AG09309 (cell line): ENCODE measurements at regions not wholly inside any gene's neighbourhood (a gene's known extent, or its start where the extent isn't known, plus 50 kb on each side); places are given as distances from the start of the nearest gene placed in this dataset.
"Not testable (repeated sequence)": the region's sequence is repeated elsewhere in the genome, so short reads cannot be mapped to it uniquely, and the experiment has no call there.

ENCODE experiments used
- DNase-seq: peaks from one replicate; pipeline ENCODE4 v3.0.0-alpha.2; 2010; ENCODE audit warnings: low read depth
- H3K4me3 ChIP-seq: 2 replicates; pipeline ENCODE4 v1.5.1; 2011; ENCODE audit warnings: mild to moderate bottlenecking, low read depth, low read length, moderate library complexity; ENCODE audit not compliant: control insufficient read depth
- TF ChIP-seq, protein P1 (sequence below): IDR thresholded peaks from 2 replicates; pipeline ENCODE4 v1.5.1; 2011; ENCODE audit warnings: mild to moderate bottlenecking, low read depth, low read length, inconsistent platforms; ENCODE audit not compliant: insufficient read depth, control insufficient read depth; ENCODE audit errors: missing control alignments

DNA sequence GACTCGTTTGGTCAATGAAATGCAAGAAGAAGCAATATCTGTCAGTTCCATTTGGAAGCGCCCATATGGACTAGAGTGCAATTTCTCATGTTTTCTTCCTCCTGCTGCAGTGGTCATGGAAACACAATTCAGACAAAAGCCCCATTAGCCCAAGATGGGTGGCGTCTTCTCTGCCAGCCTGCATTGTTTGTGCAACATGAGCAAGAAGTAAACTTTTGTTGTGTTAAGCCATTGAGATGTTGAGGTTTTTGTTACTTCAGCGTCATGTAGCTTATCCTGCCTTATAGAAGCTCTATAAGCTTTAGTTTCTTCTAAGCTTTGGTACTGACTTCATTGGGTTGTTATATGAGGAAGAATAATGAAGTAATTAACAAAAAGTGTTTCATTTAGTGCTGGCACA is 137.4 kb downstream of the NPIPB5 start:
- TF ChIP-seq, protein P1, sequence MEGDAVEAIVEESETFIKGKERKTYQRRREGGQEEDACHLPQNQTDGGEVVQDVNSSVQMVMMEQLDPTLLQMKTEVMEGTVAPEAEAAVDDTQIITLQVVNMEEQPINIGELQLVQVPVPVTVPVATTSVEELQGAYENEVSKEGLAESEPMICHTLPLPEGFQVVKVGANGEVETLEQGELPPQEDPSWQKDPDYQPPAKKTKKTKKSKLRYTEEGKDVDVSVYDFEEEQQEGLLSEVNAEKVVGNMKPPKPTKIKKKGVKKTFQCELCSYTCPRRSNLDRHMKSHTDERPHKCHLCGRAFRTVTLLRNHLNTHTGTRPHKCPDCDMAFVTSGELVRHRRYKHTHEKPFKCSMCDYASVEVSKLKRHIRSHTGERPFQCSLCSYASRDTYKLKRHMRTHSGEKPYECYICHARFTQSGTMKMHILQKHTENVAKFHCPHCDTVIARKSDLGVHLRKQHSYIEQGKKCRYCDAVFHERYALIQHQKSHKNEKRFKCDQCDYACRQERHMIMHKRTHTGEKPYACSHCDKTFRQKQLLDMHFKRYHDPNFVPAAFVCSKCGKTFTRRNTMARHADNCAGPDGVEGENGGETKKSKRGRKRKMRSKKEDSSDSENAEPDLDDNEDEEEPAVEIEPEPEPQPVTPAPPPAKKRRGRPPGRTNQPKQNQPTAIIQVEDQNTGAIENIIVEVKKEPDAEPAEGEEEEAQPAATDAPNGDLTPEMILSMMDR, result no peak
- DNase-seq, result no peak
- no peak overlapping the region for H3K4me3 ChIP-seq

GRCh38 chr16:22648941-22649340 is 138.2 kb downstream of the NPIPB5 start:
- TF ChIP-seq, protein P1, result no peak
- DNase-seq, result no peak
- no peak overlapping the region for H3K4me3 ChIP-seq

- not testable (repeated sequence) for DNase-seq, H3K4me3 ChIP-seq
Observed at GRCh38 chr16:22651111-22651817, 140.6 kb downstream of the NPIPB5 start.

GRCh38 chr16:22652463-22652845 is 141.8 kb downstream of the NPIPB5 start:
- no peak for DNase-seq
- TF ChIP-seq, protein P1, result no peak
- H3K4me3 ChIP-seq, result no peak overlapping the region

- TF ChIP-seq, protein P1, result no peak
- H3K4me3 ChIP-seq, result no peak overlapping the region
- no peak for DNase-seq
Observed at GRCh38 chr16:22653876-22654275, 143.2 kb downstream of the NPIPB5 start.

DNA sequence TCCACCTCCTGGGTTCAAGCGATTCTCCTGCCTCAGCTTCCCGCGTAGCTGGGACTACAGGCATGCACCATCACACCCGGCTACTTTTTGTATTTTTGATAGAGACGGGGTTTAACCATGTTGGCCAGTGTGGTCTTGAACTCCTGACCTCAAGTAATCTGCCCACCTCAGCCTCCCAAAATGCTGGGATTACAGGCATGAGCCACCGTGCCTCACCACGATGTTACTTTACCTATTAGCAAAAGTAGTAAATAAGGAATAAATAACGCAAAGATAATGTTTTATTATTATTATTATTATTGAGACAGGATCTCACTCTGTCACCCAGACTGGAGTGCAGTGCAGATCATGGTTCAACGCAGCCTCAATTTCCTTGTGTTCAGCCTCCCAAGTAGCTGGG is 145.9 kb downstream of the NPIPB5 start:
- DNase-seq, H3K4me3 ChIP-seq: not testable (repeated sequence)

DNA sequence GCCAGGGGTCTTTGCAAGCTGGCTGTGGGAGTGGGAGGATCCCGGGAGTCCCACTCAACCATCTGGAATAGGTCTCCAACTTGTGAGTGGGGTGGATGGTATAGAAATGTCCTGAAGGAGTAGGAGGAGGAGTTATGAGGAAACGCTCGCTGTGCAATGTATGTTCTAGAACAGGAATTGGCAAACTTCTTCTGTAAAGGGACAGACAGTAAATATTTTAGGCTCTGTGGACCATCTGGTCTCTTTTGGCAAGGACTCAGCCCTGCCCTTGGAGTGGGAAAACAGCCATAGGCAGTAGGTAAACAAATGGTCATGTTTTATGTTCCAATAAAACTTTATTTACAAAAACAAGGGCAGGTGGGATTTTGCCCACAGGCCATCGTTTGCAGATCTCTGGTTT is 149.2 kb downstream of the NPIPB5 start:
- TF ChIP-seq, protein P1, result no peak
- DNase-seq, result no peak
- H3K4me3 ChIP-seq, result no peak overlapping the region

DNA sequence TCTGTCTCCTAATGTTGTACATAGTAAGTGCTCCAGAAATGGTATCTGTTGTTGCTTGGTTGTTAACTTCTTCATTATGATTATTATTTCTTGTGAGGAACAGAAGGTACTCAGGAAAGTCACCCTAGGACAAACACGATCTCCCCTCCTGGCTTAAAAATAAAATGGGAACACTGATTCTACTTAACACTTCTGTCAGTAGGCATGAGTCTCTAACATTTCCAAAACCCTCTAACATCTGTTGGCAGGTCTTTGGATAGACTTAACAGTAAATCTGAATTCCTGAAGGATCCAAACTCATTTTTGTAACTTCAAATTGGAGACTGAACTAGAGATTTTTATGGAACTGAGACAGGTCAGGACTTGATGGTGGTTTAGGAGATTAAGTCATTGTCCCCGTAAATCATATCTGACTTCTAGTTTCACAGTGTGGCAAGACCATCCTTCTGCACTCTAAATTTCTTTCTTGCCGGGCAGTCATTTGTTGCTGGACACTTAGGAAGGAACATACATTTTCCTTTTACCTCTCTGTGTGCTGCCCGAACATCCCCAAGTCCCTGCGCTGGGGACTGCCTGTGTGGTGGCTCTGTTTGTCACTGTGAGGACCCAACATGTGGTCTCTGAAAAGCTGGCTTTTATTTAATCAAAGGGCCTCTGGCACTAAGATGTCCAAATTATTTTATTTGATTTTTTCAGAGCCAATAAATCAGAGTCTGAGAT is 149.9 kb downstream of the NPIPB5 start:
- DNase-seq, result no peak
- H3K4me3 ChIP-seq, result no peak overlapping the region
- TF ChIP-seq, protein P1, result no peak
